GM23338 (cell line): ENCODE measurements at regions not wholly inside any gene's neighbourhood (a gene's known extent, or its start where the extent isn't known, plus 50 kb on each side); places are given as distances from the start of the nearest gene placed in this dataset.

ENCODE experiments used
- CREB1 ChIP-seq: fragments of 250-450 bp; sonication (Bioruptor Pico); IDR thresholded peaks from 2 replicates; pipeline ENCODE4 v1.5.0; 2020; ENCODE audit warnings: low read depth, mild to moderate bottlenecking, moderate library complexity
- EZH2 ChIP-seq: fragments of 200-600 bp; sonication (generic); IDR thresholded peaks from one replicate; pipeline ENCODE4 v1.8.0; 2017; ENCODE audit warnings: antibody characterized with exemption, mild to moderate bottlenecking, low read depth; ENCODE audit not compliant: unreplicated experiment
- EZH2phosphoT487 ChIP-seq: fragments of 200-600 bp; sonication (generic); IDR thresholded peaks from one replicate; pipeline ENCODE4 v1.8.1; 2018; ENCODE audit warnings: antibody characterized with exemption; ENCODE audit not compliant: unreplicated experiment
- JUNB ChIP-seq: IDR thresholded peaks from one replicate; pipeline ENCODE4 v1.6.1; 2016; ENCODE audit warnings: antibody characterized with exemption; ENCODE audit not compliant: unreplicated experiment
- NANOG ChIP-seq: IDR thresholded peaks from 2 replicates; pipeline ENCODE4 v1.6.1; 2016; ENCODE audit warnings: antibody characterized with exemption, borderline replicate concordance
- POLR2AphosphoS5 ChIP-seq: IDR thresholded peaks from 2 replicates; pipeline ENCODE4 v1.6.1; 2016; ENCODE audit warnings: antibody characterized with exemption, low read depth
- TF ChIP-seq, protein P1 (sequence below), 2 experiments: fragments of 200-600 bp in 1 of 2; sonication (generic) in 1 of 2; conservative IDR thresholded peaks; 2 replicates each; pipeline versions ENCODE4 v1.5.1 to v1.6.1; 2016 to 2017; ENCODE audit warnings: antibody characterized with exemption in 2 of 2, low read depth in 2 of 2, mild to moderate bottlenecking in 2 of 2, moderate library complexity in 1 of 2
- TF ChIP-seq, protein P2 (sequence below): IDR thresholded peaks from one replicate; pipeline ENCODE4 v1.6.1; 2018; ENCODE audit warnings: antibody characterized with exemption; ENCODE audit not compliant: unreplicated experiment

- TF ChIP-seq, protein P1, sequence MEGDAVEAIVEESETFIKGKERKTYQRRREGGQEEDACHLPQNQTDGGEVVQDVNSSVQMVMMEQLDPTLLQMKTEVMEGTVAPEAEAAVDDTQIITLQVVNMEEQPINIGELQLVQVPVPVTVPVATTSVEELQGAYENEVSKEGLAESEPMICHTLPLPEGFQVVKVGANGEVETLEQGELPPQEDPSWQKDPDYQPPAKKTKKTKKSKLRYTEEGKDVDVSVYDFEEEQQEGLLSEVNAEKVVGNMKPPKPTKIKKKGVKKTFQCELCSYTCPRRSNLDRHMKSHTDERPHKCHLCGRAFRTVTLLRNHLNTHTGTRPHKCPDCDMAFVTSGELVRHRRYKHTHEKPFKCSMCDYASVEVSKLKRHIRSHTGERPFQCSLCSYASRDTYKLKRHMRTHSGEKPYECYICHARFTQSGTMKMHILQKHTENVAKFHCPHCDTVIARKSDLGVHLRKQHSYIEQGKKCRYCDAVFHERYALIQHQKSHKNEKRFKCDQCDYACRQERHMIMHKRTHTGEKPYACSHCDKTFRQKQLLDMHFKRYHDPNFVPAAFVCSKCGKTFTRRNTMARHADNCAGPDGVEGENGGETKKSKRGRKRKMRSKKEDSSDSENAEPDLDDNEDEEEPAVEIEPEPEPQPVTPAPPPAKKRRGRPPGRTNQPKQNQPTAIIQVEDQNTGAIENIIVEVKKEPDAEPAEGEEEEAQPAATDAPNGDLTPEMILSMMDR (conservative IDR thresholded peaks at IDR 0.05; ENCODE audit: low read depth in 2 of 2) = no peak
- no peak for TF ChIP-seq EZH2
- TF ChIP-seq JUNB = no peak
- TF ChIP-seq EZH2phosphoT487 = no peak
- TF ChIP-seq POLR2AphosphoS5 = no peak
- TF ChIP-seq CREB1 = no peak
- no peak for TF ChIP-seq NANOG
- TF ChIP-seq, protein P2, sequence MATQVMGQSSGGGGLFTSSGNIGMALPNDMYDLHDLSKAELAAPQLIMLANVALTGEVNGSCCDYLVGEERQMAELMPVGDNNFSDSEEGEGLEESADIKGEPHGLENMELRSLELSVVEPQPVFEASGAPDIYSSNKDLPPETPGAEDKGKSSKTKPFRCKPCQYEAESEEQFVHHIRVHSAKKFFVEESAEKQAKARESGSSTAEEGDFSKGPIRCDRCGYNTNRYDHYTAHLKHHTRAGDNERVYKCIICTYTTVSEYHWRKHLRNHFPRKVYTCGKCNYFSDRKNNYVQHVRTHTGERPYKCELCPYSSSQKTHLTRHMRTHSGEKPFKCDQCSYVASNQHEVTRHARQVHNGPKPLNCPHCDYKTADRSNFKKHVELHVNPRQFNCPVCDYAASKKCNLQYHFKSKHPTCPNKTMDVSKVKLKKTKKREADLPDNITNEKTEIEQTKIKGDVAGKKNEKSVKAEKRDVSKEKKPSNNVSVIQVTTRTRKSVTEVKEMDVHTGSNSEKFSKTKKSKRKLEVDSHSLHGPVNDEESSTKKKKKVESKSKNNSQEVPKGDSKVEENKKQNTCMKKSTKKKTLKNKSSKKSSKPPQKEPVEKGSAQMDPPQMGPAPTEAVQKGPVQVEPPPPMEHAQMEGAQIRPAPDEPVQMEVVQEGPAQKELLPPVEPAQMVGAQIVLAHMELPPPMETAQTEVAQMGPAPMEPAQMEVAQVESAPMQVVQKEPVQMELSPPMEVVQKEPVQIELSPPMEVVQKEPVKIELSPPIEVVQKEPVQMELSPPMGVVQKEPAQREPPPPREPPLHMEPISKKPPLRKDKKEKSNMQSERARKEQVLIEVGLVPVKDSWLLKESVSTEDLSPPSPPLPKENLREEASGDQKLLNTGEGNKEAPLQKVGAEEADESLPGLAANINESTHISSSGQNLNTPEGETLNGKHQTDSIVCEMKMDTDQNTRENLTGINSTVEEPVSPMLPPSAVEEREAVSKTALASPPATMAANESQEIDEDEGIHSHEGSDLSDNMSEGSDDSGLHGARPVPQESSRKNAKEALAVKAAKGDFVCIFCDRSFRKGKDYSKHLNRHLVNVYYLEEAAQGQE = no peak
Observed at GRCh38 chr15:39369768-39370167, 211.1 kb upstream of the THBS1 start.
